Endothelial cell of hepatic sinusoid (primary cell): ENCODE measurements at regions not wholly inside any gene's neighbourhood (a gene's known extent, or its start where the extent isn't known, plus 50 kb on each side); places are given as distances from the start of the nearest gene placed in this dataset.

Source experiments
- in situ Hi-C: cut with HindIII; loops from 2 replicates; pipeline ENCODE4 v1.10.0; 2017; ENCODE audit warnings: low sequenced_read_pairs

- in situ Hi-C loops: loop anchor here (10.0 kb wide), 1 partner anchor 129 kb away; no protein-coding TSS in a partner anchor
Observed at GRCh38 chr11:15793043-15793996, 563.0 kb downstream of the SOX6 start.

GRCh38 chr11:15794361-15795150 is 561.8 kb downstream of the SOX6 start:
- in situ Hi-C loops: loop anchor here (10.0 kb wide), 1 partner anchor 130 kb away; no protein-coding TSS in a partner anchor

- in situ Hi-C loops: loop anchor here (10.0 kb wide), 1 partner anchor 131 kb away; no protein-coding TSS in a partner anchor
Observed at GRCh38 chr11:15795378-15795777, 561.0 kb downstream of the SOX6 start.

GRCh38 chr11:15800111-15800800 is 556.1 kb downstream of the SOX6 start:
- in situ Hi-C loops: no loop called here

GRCh38 chr11:15801126-15801525 is 555.2 kb downstream of the SOX6 start:
- in situ Hi-C loops: no loop called here

GRCh38 chr11:15801616-15802015 is 554.7 kb downstream of the SOX6 start:
- in situ Hi-C loops: no loop called here

GRCh38 chr11:15805726-15806125 is 550.6 kb downstream of the SOX6 start:
- in situ Hi-C loops: no loop called here

GRCh38 chr11:15806217-15806616 is 550.1 kb downstream of the SOX6 start:
- in situ Hi-C loops: no loop called here

GRCh38 chr11:15807827-15808226 is 548.5 kb downstream of the SOX6 start:
- in situ Hi-C loops: no loop called here

GRCh38 chr11:15810082-15810481 is 546.3 kb downstream of the SOX6 start:
- in situ Hi-C loops: no loop called here

GRCh38 chr11:15810525-15810924 is 545.8 kb downstream of the SOX6 start:
- in situ Hi-C loops: no loop called here

GRCh38 chr11:15815246-15816195 is 540.8 kb downstream of the SOX6 start:
- in situ Hi-C loops: no loop called here

GRCh38 chr11:15816260-15816871 is 540.0 kb downstream of the SOX6 start:
- in situ Hi-C loops: no loop called here

GRCh38 chr11:15817001-15817400 is 539.3 kb downstream of the SOX6 start:
- in situ Hi-C loops: no loop called here

- in situ Hi-C loops: no loop called here
Observed at GRCh38 chr11:15818132-15818842, 538.1 kb downstream of the SOX6 start.

GRCh38 chr11:15819679-15820286 is 536.6 kb downstream of the SOX6 start:
- in situ Hi-C loops: no loop called here

GRCh38 chr11:15821451-15821850 is 534.9 kb downstream of the SOX6 start:
- in situ Hi-C loops: no loop called here

- in situ Hi-C loops: no loop called here
Observed at GRCh38 chr11:15824060-15824459, 532.3 kb downstream of the SOX6 start.
